Activated CD4-positive, CD25-positive, alpha-beta regulatory T cell treated with anti-CD3 and anti-CD28 coated beads, Interleukin-2, amount 50 U/mL, for 24 hours (primary cell): ENCODE measurements at regions not wholly inside any gene's neighbourhood (a gene's known extent, or its start where the extent isn't known, plus 50 kb on each side); places are given as distances from the start of the nearest gene placed in this dataset.
"Not testable (repeated sequence)": the region's sequence is repeated elsewhere in the genome, so short reads cannot be mapped to it uniquely, and the experiment has no call there.

Experiments used
- ATAC-seq, 2 donors: fragments of 150-1000 bp; cut with Tn5 transposase; one replicate each; pipeline ENCODE4 v1.10.0; 2021; ENCODE audit warnings: mild to moderate bottlenecking in 1 of 2, moderate library complexity in 1 of 2

DNA sequence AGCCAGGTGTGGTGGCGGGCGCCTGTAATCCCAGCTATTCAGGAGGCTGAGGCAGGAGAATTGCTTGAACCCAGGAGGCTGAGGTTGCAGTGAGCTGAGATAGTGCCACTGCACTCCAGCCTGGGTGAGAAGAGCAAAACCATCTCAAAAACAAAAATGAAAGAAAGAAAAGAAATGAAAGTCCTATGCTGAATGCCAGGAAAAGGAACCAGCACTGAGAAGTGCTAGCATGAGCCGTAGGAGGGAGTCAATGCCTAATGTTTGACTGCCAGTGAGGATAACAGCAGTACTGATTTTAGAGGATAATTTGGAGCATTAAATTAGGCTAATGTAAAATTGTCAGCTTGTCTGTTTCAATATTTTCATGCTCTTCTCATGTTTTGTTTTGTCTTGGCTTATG is 472.8 kb downstream of the GADD45G start:
- ATAC-seq = not testable (repeated sequence)

GRCh38 chr9:90078988-90079421 is 474.2 kb downstream of the GADD45G start:
- peak; percentile 28 to 56 for ATAC-seq

- ATAC-seq = no peak
Measured at GRCh38 chr9:90085633-90086032, 480.8 kb downstream of the GADD45G start.

- no peak for ATAC-seq
Measured at GRCh38 chr9:90086101-90086511, 481.3 kb downstream of the GADD45G start.

DNA sequence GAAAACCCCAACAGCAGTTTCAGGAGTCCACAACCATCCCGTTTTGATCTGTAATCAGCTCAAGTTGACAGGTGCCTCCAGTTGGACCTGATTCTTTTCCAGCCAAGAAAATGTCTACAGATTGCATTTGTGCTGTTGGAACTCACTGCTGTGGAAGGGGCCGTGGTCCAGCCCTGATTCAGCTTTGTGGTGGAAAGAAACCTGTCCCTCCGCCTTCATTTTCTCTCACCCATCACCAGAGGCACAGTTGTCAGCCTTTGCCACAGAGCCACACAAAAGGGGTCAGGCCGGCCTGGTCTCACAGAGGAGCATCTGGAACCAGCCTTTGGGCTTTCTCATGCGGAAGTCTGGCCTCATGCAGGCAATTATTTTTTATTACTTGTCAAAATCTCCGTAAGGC is 483.6 kb downstream of the GADD45G start:
- ATAC-seq = no peak

- ATAC-seq = no peak
Measured at GRCh38 chr9:90088856-90089255, 484.0 kb downstream of the GADD45G start.

DNA sequence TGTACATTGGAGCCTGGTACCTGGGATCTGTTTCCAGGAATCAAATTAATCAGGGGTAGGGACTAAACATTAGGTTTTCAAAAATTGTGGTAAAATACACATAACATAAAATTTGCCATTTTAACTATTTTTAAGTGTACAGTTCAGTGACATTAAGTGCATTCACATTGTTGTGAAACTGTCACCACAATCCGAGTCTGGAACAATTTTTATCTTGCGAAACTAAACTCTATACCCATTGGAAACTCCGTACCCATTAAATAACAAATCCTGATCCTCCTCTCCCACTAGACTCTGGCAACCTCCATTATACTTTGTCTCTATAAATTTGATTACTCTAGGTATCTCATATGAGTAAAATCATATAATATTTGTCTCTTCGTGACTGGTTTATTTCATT is 486.2 kb downstream of the GADD45G start:
- no peak for ATAC-seq

GRCh38 chr9:90092508-90092907 is 487.7 kb downstream of the GADD45G start:
- ATAC-seq = no peak

DNA sequence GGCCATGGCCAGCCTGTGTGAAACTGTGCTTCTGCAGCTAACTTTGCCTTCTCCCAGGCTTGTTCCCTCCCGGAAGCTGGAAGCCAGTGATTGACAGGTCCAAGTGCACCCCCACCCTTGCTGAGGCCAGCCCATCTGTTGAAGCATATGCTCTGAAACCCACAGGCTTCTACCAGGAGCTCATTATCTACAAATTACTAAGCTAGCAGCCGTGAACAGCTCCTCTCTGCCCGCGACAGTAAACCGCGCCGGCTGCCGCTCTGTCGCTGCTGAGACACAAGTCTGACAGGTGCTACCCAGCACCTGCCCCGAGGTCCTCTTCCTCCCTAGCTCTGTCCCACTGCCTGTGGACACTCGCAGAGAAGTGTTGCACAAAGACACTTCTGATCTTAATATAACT is 490.9 kb downstream of the GADD45G start:
- ATAC-seq = no peak

- ATAC-seq = no peak
Measured at GRCh38 chr9:90097237-90097636, 492.4 kb downstream of the GADD45G start.

GRCh38 chr9:90098408-90098807 is 493.6 kb downstream of the GADD45G start:
- ATAC-seq = no peak

DNA sequence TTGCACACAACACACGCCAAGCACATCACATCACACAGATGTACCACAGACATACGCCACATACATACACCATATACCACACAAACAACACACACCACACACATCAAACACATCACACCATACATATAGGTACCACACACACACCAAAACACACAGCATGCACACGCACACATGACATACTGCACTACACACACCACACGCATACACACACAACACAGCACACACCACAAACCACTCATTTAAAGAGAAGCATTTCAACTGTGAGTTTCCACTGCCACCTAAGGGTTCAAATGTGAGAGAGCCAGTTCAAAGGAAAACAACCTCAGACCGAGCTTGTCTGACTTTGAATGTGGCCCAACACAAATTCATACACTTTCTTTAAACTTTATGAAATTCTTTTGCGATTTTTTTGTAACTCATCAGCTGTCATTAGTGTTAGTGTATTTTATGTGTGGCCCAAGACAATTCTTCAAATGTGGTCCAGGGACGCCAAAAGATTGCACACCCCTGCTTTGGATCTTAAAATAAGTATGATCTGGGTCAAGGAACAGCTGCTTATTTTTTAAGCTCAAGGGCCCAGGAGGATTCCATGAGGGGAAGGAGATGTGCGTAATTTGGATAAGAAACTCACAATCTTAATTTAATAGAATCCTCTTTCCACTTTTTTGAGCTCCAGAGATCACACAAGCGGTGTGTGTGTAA is 494.6 kb downstream of the GADD45G start:
- no peak for ATAC-seq

DNA sequence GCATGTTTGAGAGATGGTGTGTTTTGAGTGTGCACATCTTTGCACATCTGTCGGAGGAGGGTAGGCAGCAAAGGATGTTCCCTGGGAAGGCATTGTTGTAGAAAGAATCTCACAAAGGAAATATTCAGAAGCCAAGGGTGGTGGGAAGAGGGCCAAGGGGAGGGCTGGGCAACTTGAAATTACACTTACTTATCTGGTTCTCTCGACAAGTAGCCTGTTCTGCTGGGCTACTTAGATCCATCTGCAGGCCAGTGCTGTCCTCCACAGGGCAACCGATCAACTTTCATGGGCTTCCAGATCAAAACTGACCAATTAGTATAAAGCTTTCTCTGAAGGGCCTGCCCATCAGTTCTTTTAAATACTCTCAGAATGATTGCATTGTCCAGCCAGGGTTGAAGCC is 495.2 kb downstream of the GADD45G start:
- ATAC-seq = no peak

- peak; percentile 95 to 96 for ATAC-seq
Measured at GRCh38 chr9:90102292-90102901, 497.6 kb downstream of the GADD45G start.

- no peak for ATAC-seq
Measured at GRCh38 chr9:90103771-90104170, 499.0 kb downstream of the GADD45G start.

- no peak for ATAC-seq
Measured at GRCh38 chr9:90105773-90106172, 501.0 kb downstream of the GADD45G start.

DNA sequence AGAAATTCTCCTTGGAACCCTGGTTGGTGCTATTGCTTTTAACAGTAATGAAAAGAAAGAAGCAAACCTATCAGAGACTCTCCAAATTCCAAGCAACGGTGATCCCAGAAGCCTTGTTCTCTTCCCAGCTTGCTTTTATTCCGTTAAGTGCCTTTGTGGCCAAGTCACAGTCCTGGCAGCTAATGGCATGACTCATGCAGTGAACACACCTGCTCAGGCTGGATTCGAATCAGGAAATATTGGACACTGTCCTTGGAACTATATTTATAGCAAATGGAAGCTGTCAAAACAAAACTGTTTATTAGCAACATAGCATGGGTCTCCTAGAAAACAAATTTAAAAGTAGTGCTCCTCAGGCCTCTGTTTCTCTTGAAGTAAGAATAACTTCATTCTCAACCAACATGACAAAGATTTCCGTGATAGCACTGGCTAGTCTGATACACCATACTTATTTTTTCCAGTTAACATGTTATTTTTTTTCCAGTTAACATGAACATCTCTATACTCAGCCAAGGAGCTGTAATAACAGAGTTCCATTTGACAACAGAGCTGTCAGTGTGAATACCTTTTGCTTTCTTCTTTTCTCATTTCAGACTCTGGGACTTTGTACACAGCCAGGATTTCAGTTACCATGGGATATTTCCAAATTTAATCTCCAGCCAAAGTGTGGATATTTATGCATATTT is 502.4 kb downstream of the GADD45G start:
- ATAC-seq = no peak

DNA sequence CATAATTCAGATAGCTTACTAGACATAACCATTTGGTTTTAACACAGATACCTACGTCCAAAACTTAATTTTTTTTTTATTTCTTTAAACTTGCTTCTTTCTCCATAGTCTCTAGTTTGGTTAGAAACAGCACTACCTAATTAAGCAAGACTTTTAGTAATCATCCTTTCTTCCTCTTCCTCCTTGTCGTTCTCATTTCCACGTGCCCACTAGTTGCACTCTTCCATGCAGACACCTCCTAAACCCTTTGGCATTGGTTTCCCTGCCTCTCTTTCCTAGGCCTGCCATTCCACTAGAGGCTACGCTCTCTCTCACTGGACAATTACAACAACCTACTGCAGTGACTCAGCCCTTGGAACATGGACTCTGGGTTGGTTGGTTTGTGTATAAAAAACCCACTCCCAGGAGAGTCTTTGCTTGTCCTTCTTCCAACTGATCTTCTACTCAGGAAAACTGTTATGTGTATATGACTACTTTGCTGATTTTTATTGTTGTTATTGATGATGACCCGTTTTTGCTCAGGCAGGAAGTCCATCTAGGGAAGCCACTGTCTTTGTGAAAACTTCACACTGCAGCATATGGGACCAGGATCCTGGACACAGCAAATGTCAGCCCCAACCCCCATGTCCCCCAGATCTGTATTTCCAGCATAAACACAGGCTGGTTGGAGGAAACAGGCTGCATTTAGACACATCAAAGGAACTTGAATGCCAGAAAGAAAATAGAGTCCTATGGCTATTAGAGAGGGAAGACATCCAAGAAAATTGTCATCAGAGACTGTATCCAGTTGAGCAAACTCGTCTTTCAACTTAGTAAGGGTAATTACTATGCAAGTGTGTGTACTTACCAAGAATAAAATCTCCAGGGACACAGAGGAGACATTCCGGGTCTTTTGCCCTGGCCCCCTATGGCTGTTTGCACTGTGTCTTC is 503.2 kb downstream of the GADD45G start:
- no peak for ATAC-seq

- ATAC-seq = no peak
Measured at GRCh38 chr9:90112788-90113187, 508.0 kb downstream of the GADD45G start.

DNA sequence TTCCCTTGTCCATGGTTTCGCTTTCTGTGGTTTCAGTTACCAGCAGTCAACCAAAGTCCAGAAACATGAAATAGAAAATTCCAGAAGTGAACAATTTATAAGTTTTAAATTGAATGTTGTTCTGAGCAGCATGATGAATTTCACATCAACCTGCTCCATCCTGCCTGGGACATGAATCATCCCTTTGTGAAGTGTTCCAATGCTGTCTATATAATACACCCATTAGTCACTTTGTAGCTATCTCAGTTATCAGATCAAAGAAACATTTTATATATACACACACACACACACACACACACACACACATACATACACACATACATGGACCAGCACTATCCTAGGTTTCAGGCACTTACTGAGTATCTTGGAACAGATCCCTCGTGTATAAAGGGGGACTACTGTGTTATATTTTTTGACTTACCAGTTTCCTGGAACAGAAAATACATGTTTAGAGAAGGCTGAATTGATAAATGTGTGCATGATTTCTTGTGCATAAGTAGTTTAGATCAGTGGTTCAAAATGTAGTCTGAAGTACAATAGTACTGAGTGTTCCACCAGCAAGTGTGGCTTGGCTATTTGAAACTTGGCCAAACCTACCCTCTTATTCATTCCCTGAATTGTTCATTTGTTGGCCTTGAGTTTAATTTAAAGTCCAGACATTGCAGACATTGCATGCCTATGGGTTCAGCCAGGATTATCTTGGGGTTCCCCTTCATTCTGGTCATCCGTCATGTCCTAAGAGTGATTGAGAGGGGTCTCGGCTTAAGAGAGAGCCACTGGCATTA is 510.0 kb downstream of the GADD45G start:
- no peak for ATAC-seq

GRCh38 chr9:90121762-90122161 is 517.0 kb downstream of the GADD45G start:
- ATAC-seq = no peak

- ATAC-seq = no peak
Measured at GRCh38 chr9:90124961-90125360, 517.7 kb downstream of the DIRAS2 start.
